HEK293 (cell line): ENCODE measurements at regions not wholly inside any gene's neighbourhood (a gene's known extent, or its start where the extent isn't known, plus 50 kb on each side); places are given as distances from the start of the nearest gene placed in this dataset.

Experiments
- CTCF ChIA-PET: fragments of 350-600 bp; formaldehyde crosslinking; extraction: SDS; loops from one replicate; lab custom pipeline; 2021; ENCODE audit warnings: antibody characterized with exemption; lab: Yijun Ruan, JAX
- POLR2A ChIA-PET: fragments of 300-600 bp; formaldehyde crosslinking; extraction: SDS; loops from one replicate; lab custom pipeline; 2020; ENCODE audit warnings: antibody characterized with exemption, inconsistent platforms; lab: Yijun Ruan, JAX
- H3K27ac ChIP-seq: fragments of 200-500 bp; sonication (Bioruptor generic); 2 replicates; pipeline ENCODE4 v1.5.1; 2014; ENCODE audit warnings: low read depth, low read length, control low read depth, inconsistent platforms; ENCODE audit errors: extremely low read depth
- H3K36me3 ChIP-seq, 2 experiments: fragments of 200-500 bp in 1 of 2; sonication (Bioruptor generic) in 1 of 2; 1 replicate in 1 of 2; 2 replicates in 1 of 2; pipeline ENCODE4 v1.5.1; 2014 to 2017; ENCODE audit warnings: inconsistent platforms in 2 of 2, low read length in 2 of 2; ENCODE audit not compliant: control insufficient read depth in 2 of 2, insufficient read depth in 1 of 2
- H3K4me1 ChIP-seq: fragments of 200-500 bp; sonication (Bioruptor generic); 2 replicates; pipeline ENCODE4 v1.5.1; 2014; ENCODE audit warnings: mild to moderate bottlenecking, low read length, inconsistent platforms; ENCODE audit not compliant: control insufficient read depth, insufficient read depth
- H3K4me3 ChIP-seq: 2 replicates; pipeline ENCODE4 v1.5.1; 2011; ENCODE audit warnings: low read depth, mild to moderate bottlenecking, control low read depth, low read length, moderate library complexity
- H3K9me3 ChIP-seq: fragments of 200-500 bp; sonication (Bioruptor generic); 2 replicates; pipeline ENCODE4 v1.5.1; 2014; ENCODE audit warnings: low read depth, low read length, inconsistent platforms; ENCODE audit not compliant: control insufficient read depth, insufficient read depth
- HOXA7 ChIP-seq: sonication (generic); formaldehyde crosslinking; IDR thresholded peaks from 2 replicates; pipeline ENCODE4 v1.8.1; 2022; ENCODE audit warnings: missing genetic modification reagents, borderline replicate concordance
- HOXC10 ChIP-seq: sonication (generic); formaldehyde crosslinking; IDR thresholded peaks from 2 replicates; pipeline ENCODE4 v1.8.1; 2023; ENCODE audit warnings: mild to moderate bottlenecking, missing genetic modification reagents
- HOXD13 ChIP-seq: sonication (generic); formaldehyde crosslinking; IDR thresholded peaks from 2 replicates; pipeline ENCODE4 v1.8.0; 2022; ENCODE audit warnings: missing genetic modification reagents, borderline replicate concordance
- KLF8 ChIP-seq: fragments of 450-650 bp; formaldehyde crosslinking; IDR thresholded peaks from 2 replicates; pipeline ENCODE4 v1.5.1; 2016; ENCODE audit warnings: missing biosample characterization, missing genetic modification characterization
- SP7 ChIP-seq: fragments of 450-650 bp; formaldehyde crosslinking; IDR thresholded peaks from 2 replicates; pipeline ENCODE4 v1.5.1; 2016; ENCODE audit warnings: missing biosample characterization, missing genetic modification characterization
- TCF7L2 ChIP-seq: IDR thresholded peaks from 2 replicates; pipeline ENCODE4 v1.6.1; 2011; ENCODE audit warnings: low read depth, mild to moderate bottlenecking, inconsistent platforms, low read length, moderate library complexity, borderline replicate concordance
- YY1 ChIP-seq: fragments of 450-650 bp; formaldehyde crosslinking; IDR thresholded peaks from 2 replicates; pipeline ENCODE4 v1.5.1; 2018; ENCODE audit warnings: missing biosample characterization, missing genetic modification characterization
- ZFHX2 ChIP-seq: fragments of 450-650 bp; formaldehyde crosslinking; conservative IDR thresholded peaks from 2 replicates; pipeline ENCODE4 v1.5.1; 2016; ENCODE audit warnings: missing biosample characterization, missing genetic modification characterization
- ZFP41 ChIP-seq: fragments of 450-650 bp; formaldehyde crosslinking; IDR thresholded peaks from 2 replicates; pipeline ENCODE4 v1.5.1; 2016; ENCODE audit warnings: missing biosample characterization, missing genetic modification characterization, borderline replicate concordance
- ZIC2 ChIP-seq: fragments of 450-650 bp; formaldehyde crosslinking; IDR thresholded peaks from 2 replicates; pipeline ENCODE4 v1.5.1; 2016; ENCODE audit warnings: missing biosample characterization, missing genetic modification characterization
- ZNF121 ChIP-seq: fragments of 450-650 bp; formaldehyde crosslinking; IDR thresholded peaks from 2 replicates; pipeline ENCODE4 v1.5.1; 2016; ENCODE audit warnings: missing biosample characterization, missing genetic modification characterization
- ZNF132 ChIP-seq: fragments of 450-650 bp; formaldehyde crosslinking; IDR thresholded peaks from 2 replicates; pipeline ENCODE4 v1.5.1; 2017; ENCODE audit warnings: missing biosample characterization, missing genetic modification characterization, borderline replicate concordance
- ZNF18 ChIP-seq: fragments of 450-650 bp; formaldehyde crosslinking; IDR thresholded peaks from 2 replicates; pipeline ENCODE4 v1.5.1; 2016; ENCODE audit warnings: missing biosample characterization, missing genetic modification characterization
- ZNF184 ChIP-seq: fragments of 450-650 bp; IDR thresholded peaks from 2 replicates; pipeline ENCODE4 v1.5.1; 2018; ENCODE audit warnings: missing biosample characterization, mild to moderate bottlenecking, missing genetic modification characterization
- ZNF221 ChIP-seq: fragments of 450-650 bp; formaldehyde crosslinking; IDR thresholded peaks from 2 replicates; pipeline ENCODE4 v1.5.1; 2017; ENCODE audit warnings: missing biosample characterization, missing genetic modification characterization, borderline replicate concordance
- ZNF335 ChIP-seq: fragments of 450-650 bp; formaldehyde crosslinking; conservative IDR thresholded peaks from 2 replicates; pipeline ENCODE4 v1.5.1; 2016; ENCODE audit warnings: missing biosample characterization, missing genetic modification characterization
- ZNF404 ChIP-seq: fragments of 450-650 bp; formaldehyde crosslinking; IDR thresholded peaks from 2 replicates; pipeline ENCODE4 v1.5.1; 2017; ENCODE audit warnings: missing biosample characterization, missing genetic modification characterization
- ZNF488 ChIP-seq: fragments of 450-650 bp; formaldehyde crosslinking; IDR thresholded peaks from 2 replicates; pipeline ENCODE4 v1.5.1; 2016; ENCODE audit warnings: missing biosample characterization, missing genetic modification characterization
- ZNF529 ChIP-seq: fragments of 450-650 bp; formaldehyde crosslinking; IDR thresholded peaks from 2 replicates; pipeline ENCODE4 v1.5.1; 2017; ENCODE audit warnings: missing genetic modification characterization, missing biosample characterization; ENCODE audit not compliant: insufficient replicate concordance
- ZNF530 ChIP-seq: fragments of 450-650 bp; formaldehyde crosslinking; IDR thresholded peaks from 2 replicates; pipeline ENCODE4 v1.5.1; 2016; ENCODE audit warnings: low read depth, missing biosample characterization, missing genetic modification characterization
- ZNF560 ChIP-seq: fragments of 450-650 bp; formaldehyde crosslinking; IDR thresholded peaks from 2 replicates; pipeline ENCODE4 v1.5.1; 2017; ENCODE audit warnings: missing biosample characterization, missing genetic modification characterization, borderline replicate concordance
- ZNF585B ChIP-seq: fragments of 450-650 bp; formaldehyde crosslinking; IDR thresholded peaks from 2 replicates; pipeline ENCODE4 v1.5.1; 2016; ENCODE audit warnings: missing biosample characterization, missing genetic modification characterization
- ZNF621 ChIP-seq: fragments of 450-650 bp; formaldehyde crosslinking; IDR thresholded peaks from 2 replicates; pipeline ENCODE4 v1.5.1; 2017; ENCODE audit warnings: missing biosample characterization, missing genetic modification characterization
- ZNF629 ChIP-seq: fragments of 450-650 bp; formaldehyde crosslinking; IDR thresholded peaks from 2 replicates; pipeline ENCODE4 v1.5.1; 2017; ENCODE audit warnings: missing biosample characterization, missing genetic modification characterization
- ZNF837 ChIP-seq: fragments of 450-650 bp; formaldehyde crosslinking; IDR thresholded peaks from 2 replicates; pipeline ENCODE4 v1.5.1; 2016; ENCODE audit warnings: missing biosample characterization, missing genetic modification characterization

GRCh38 chr5:164860896-164861295 is 1355.5 kb downstream of the MAT2B start:
- Histone ChIP-seq H3K4me3 (no peak overlapping the region), H3K4me1 (no peaks in the 10 kb centered on the region), H3K36me3 (no peaks in the 10 kb centered on the region), H3K27ac (no peak overlapping the region)
- CTCF ChIA-PET, result no interaction called here
- POLR2A ChIA-PET, result no interaction called here
- TF ChIP-seq HOXA7 (CRISPR knock-in tag) (no peak), ZNF629 (tag by site-specific recombination) (no peak), ZNF404 (tag by site-specific recombination) (no peak)
- TF ChIP-seq, all 188 proteins: peak for 0
- no peaks in the 10 kb centered on the region for H3K9me3 ChIP-seq

- CTCF ChIA-PET, result no interaction called here
Measured at GRCh38 chr5:164861610-164862009, 1356.2 kb downstream of the MAT2B start.

GRCh38 chr5:164868761-164869160 is 1363.3 kb downstream of the MAT2B start:
- ChIA-PET POLR2A (no interaction called here), CTCF (interaction anchor here (0.7 kb wide), 1 partner anchor 878 kb away, joined by 5 read pairs; no protein-coding TSS in a partner anchor)
- no peak overlapping the region for H3K27ac ChIP-seq
- no peaks in the 10 kb centered on the region for H3K36me3 ChIP-seq
- no peaks in the 10 kb centered on the region for H3K9me3 ChIP-seq
- TF ChIP-seq ZFHX2 (tag by site-specific recombination), result no peak
- no peak for TF ChIP-seq ZNF530 (tag by site-specific recombination)
- TF ChIP-seq ZNF585B, result no peak
- TF ChIP-seq KLF8, result no peak
- TF ChIP-seq ZIC2 (tag by site-specific recombination), result no peak
- no peak for TF ChIP-seq ZNF132 (tag by site-specific recombination)
- TF ChIP-seq ZNF335 (tag by site-specific recombination), result no peak
- TF ChIP-seq YY1 (tag by site-specific recombination), result no peak
- TF ChIP-seq ZNF621, result no peak
- no peak for TF ChIP-seq ZFP41 (tag by site-specific recombination)
- H3K4me1 ChIP-seq, result no peaks in the 10 kb centered on the region
- no peak overlapping the region for H3K4me3 ChIP-seq

More at GRCh38 chr5:164861610-164862009, 1356.2 kb downstream of the MAT2B start:
- H3K9me3 ChIP-seq, result no peaks in the 10 kb centered on the region
- H3K4me1 ChIP-seq, result no peaks in the 10 kb centered on the region
- POLR2A ChIA-PET, result no interaction called here
- H3K36me3 ChIP-seq, result no peaks in the 10 kb centered on the region
- TF ChIP-seq ZNF837 (tag by site-specific recombination) (no peak), HOXA7 (CRISPR knock-in tag) (no peak), ZNF530 (tag by site-specific recombination) (no peak), ZNF529 (tag by site-specific recombination) (no peak), ZNF560 (tag by site-specific recombination) (no peak), ZNF121 (tag by site-specific recombination) (no peak), ZNF184 (tag by site-specific recombination) (no peak)
- H3K27ac ChIP-seq, result no peak overlapping the region
- no peak overlapping the region for H3K4me3 ChIP-seq

GRCh38 chr5:164869325-164869724 is 1363.9 kb downstream of the MAT2B start:
- ChIA-PET CTCF (interaction anchor here (0.7 kb wide), 1 partner anchor 879 kb away, joined by 5 read pairs; no protein-coding TSS in a partner anchor), POLR2A (no interaction called here)

More at GRCh38 chr5:164869325-164869724, 1363.9 kb downstream of the MAT2B start:
- H3K4me3 ChIP-seq, result no peak overlapping the region
- TF ChIP-seq KLF8 (no peak), SP7 (tag by site-specific recombination) (no peak), ZNF18 (tag by site-specific recombination) (no peak), ZNF488 (no peak), ZNF221 (no peak), HOXC10 (CRISPR knock-in tag) (no peak), TCF7L2 (no peak), HOXD13 (CRISPR knock-in tag) (no peak), ZFHX2 (tag by site-specific recombination) (no peak)
- TF ChIP-seq, all 188 proteins: peak for 0
- Histone ChIP-seq H3K27ac (no peak overlapping the region), H3K36me3 (no peaks in the 10 kb centered on the region), H3K4me1 (no peaks in the 10 kb centered on the region), H3K9me3 (no peaks in the 10 kb centered on the region)
